22Rv1 (cell line): ENCODE measurements at regions not wholly inside any gene's neighbourhood (a gene's known extent, or its start where the extent isn't known, plus 50 kb on each side); places are given as distances from the start of the nearest gene placed in this dataset.

Source experiments
- CTCF ChIP-seq: fragments of 450-650 bp; IDR thresholded peaks from 2 replicates; pipeline ENCODE4 v1.5.1; 2017; ENCODE audit warnings: mild to moderate bottlenecking
- ZFX ChIP-seq: fragments of 450-650 bp; IDR thresholded peaks from 2 replicates; pipeline ENCODE4 v1.6.1; 2017; ENCODE audit warnings: antibody characterized with exemption, borderline replicate concordance

- TF ChIP-seq CTCF (no peak), ZFX (no peak)
Observed at GRCh38 chr10:109047856-109048255, 875.5 kb downstream of the XPNPEP1 start.
